Heart right ventricle (tissue), 16 donors: ENCODE measurements at regions not wholly inside any gene's neighbourhood (a gene's known extent, or its start where the extent isn't known, plus 50 kb on each side); places are given as distances from the start of the nearest gene placed in this dataset.

ENCODE experiments used
- ATAC-seq, 8 donors: fragments of 200-7000 bp; cut with Tn5 transposase; one replicate each; pipeline ENCODE4 v1.9.1; 2020; ENCODE audit warnings: mild to moderate bottlenecking in 8 of 8, moderate library complexity in 8 of 8, moderate number of reproducible peaks in 1 of 8
- DNase-seq, 2 donors: peaks; one replicate each; pipeline ENCODE4 v3.0.0-alpha.2; 2020
- H3K27ac ChIP-seq, 10 donors: fragments of 200-600 bp; sonication (generic) in 2 of 10; one replicate each; pipeline versions ENCODE4 v1.5.0 to v1.8.0; 2020 to 2022; ENCODE audit warnings: mild to moderate bottlenecking in 3 of 10
- H3K27me3 ChIP-seq, 7 donors: fragments of 200-600 bp; one replicate each; pipeline ENCODE4 v1.8.0; 2021 to 2022; ENCODE audit warnings: mild to moderate bottlenecking in 2 of 7
- H3K36me3 ChIP-seq, 9 donors: fragments of 200-600 bp; sonication (generic) in 1 of 9; one replicate each; pipeline versions ENCODE4 v1.5.0 to v1.8.0; 2020 to 2022; ENCODE audit warnings: mild to moderate bottlenecking in 2 of 9
- H3K4me1 ChIP-seq, 9 donors: fragments of 200-600 bp; sonication (generic) in 1 of 9; one replicate each; pipeline versions ENCODE4 v1.5.0 to v1.8.0; 2020 to 2022; ENCODE audit warnings: mild to moderate bottlenecking in 4 of 9
- H3K4me3 ChIP-seq, 10 donors: fragments of 200-600 bp; sonication (generic) in 2 of 10; one replicate each; pipeline versions ENCODE4 v1.5.0 to v1.8.0; 2020 to 2022; ENCODE audit warnings: mild to moderate bottlenecking in 7 of 10, moderate library complexity in 2 of 10
- H3K9me3 ChIP-seq, 11 donors: fragments of 200-600 bp in 10 of 11; sonication (generic) in 2 of 11; one replicate each; pipeline versions ENCODE4 v1.5.0 to v1.8.0; 2013 to 2022; ENCODE audit warnings: mild to moderate bottlenecking in 2 of 11, control low read depth in 1 of 11, moderate library complexity in 1 of 11
- CTCF ChIP-seq, 9 donors: fragments of 200-600 bp; sonication (generic) in 2 of 9; IDR thresholded peaks; one replicate each; pipeline versions ENCODE4 v1.5.0 to v1.8.0; 2021 to 2022; ENCODE audit warnings: antibody characterized with exemption in 9 of 9, mild to moderate bottlenecking in 5 of 9, moderate library complexity in 1 of 9
- WGBS, 2 donors: extraction: QIAGEN DNeasy Blood & Tissue Kit; methylation state at CpG; one replicate each; pipeline ENCODE4 v1.1.7; 2013; ENCODE audit warnings: inconsistent platforms in 1 of 2; 5-methylcytosine and 5-hydroxymethylcytosine counted together
- intact Hi-C, 10 donors: fragments of 100-400 bp; cut with DNase I; formaldehyde crosslinking; loops; one replicate each; pipeline versions ENCODE4 v1.11.1 to v1.14.2; 2022
- donor health status: Arrhythmogenic right ventricular cardiomyopathy.
- donor health status: ischemic (EF 13 %, LVEDD 7.1; RV severe dilation, severe dysfunction).
- donor health status: healthy with polysubstance abuse.
- donor health status: DM: no; HTN: yes; CAD: no.
- donor health status: DM: no; HTN: no; CAD: no.
- donor health status: ischemic (EF 25% LVEDD 6.9; RV normal size, moderate dysfunction).
- donor health status: ischemic (EF 25% LVEDD 5.7; RV mildly dilated, moderate dysfunction).
- donor health status: healthy.
- donor health status: DM: yes; HTN: yes; CAD: no.
- donor health status: Ischemic cardiomyopathy.
- donor health status: ischemic (EF 35%, LVEDD 5.7; RV mildly dilated, moderate dysfunction).
- donor health status: nonischemic (EF 11% LVEDD 7.7; RV severe dilation, severe dysfunction).
- donor health status: DM: yes; HTN: yes; CAD: no.
- donor health status: PGD.
- donor health status: ischemic (EF 29% LVEDD 5.4; RV normal size, mild dysfunction).
- donor health status: nonischemic (EF 23%, LVEDD 6.1; RV moderate dilation, normal function).

- ATAC-seq = no peak
- no peaks in the 10 kb centered on the region for H3K36me3 ChIP-seq
- H3K9me3 ChIP-seq = peaks cover 0 to 9% (median 0%) of the 10 kb centered on the region in 11 donors
- no peak for DNase-seq
- no peaks in the 10 kb centered on the region for H3K27me3 ChIP-seq
- TF ChIP-seq CTCF (IDR thresholded peaks at IDR 0.05) = no peak
- no peak overlapping the region for H3K4me3 ChIP-seq
- intact Hi-C loops = no loop called here
- H3K27ac ChIP-seq = no peak overlapping the region
- WGBS, 2 donors = 94 to 99% methylated on average over 2 of the region's 2 CpGs
- H3K4me1 ChIP-seq = peaks cover 0 to 13% (median 0%) of the 10 kb centered on the region in 9 donors
Measured at GRCh38 chr2:5824126-5824525, 131.9 kb downstream of the SOX11 start.

GRCh38 chr2:5825686-5826085, 133.5 kb downstream of the SOX11 start:
- H3K9me3 ChIP-seq = peaks cover 0 to 9% (median 0%) of the 10 kb centered on the region in 11 donors
- intact Hi-C loops = no loop called here
- WGBS, 2 donors = 93 to 95% methylated on average over 1 of the region's 1 CpG
- no peak for TF ChIP-seq CTCF (IDR thresholded peaks at IDR 0.05)
- no peaks in the 10 kb centered on the region for H3K36me3 ChIP-seq
- no peak for ATAC-seq
- no peak overlapping the region for H3K4me3 ChIP-seq
- H3K27ac ChIP-seq = no peak overlapping the region
- no peak for DNase-seq
- no peaks in the 10 kb centered on the region for H3K27me3 ChIP-seq
- H3K4me1 ChIP-seq = peaks cover 0 to 11% (median 0%) of the 10 kb centered on the region in 9 donors

GRCh38 chr2:5826979-5827655, 134.9 kb downstream of the SOX11 start:
- Histone ChIP-seq H3K9me3 (peaks cover 0 to 9% (median 0%) of the 10 kb centered on the region in 11 donors), H3K27ac (no peak overlapping the region), H3K27me3 (no peaks in the 10 kb centered on the region), H3K4me3 (no peak overlapping the region), H3K4me1 (peaks cover 0 to 6% (median 0%) of the 10 kb centered on the region in 9 donors), H3K36me3 (no peaks in the 10 kb centered on the region)
- no peak for ATAC-seq
- intact Hi-C loops = no loop called here
- no peak for TF ChIP-seq CTCF (IDR thresholded peaks at IDR 0.05)
- WGBS, 2 donors = 64 to 66% methylated on average over 5 of the region's 5 CpGs
- DNase-seq = no peak

GRCh38 chr2:5834501-5834900, 142.3 kb downstream of the SOX11 start:
- TF ChIP-seq CTCF (IDR thresholded peaks at IDR 0.05) = peak in 2 of 9 donors; percentile 6 to 10
- ATAC-seq (peak; percentile 33 to 84 (median 54)), DNase-seq (peak in 1 of 2 donors; percentile 9)
- no peak overlapping the region for H3K27ac ChIP-seq
- H3K9me3 ChIP-seq = no peaks in the 10 kb centered on the region
- intact Hi-C loops = no loop called here
- H3K27me3 ChIP-seq = no peaks in the 10 kb centered on the region
- H3K36me3 ChIP-seq = no peaks in the 10 kb centered on the region
- H3K4me1 ChIP-seq = no peaks in the 10 kb centered on the region
- no peak overlapping the region for H3K4me3 ChIP-seq
- WGBS, 2 donors = 9 to 17% methylated on average over 4 of the region's 4 CpGs
